Keratinocyte (primary cell): ENCODE measurements at regions not wholly inside any gene's neighbourhood (a gene's known extent, or its start where the extent isn't known, plus 50 kb on each side); places are given as distances from the start of the nearest gene placed in this dataset.
"Not testable (repeated sequence)": the region's sequence is repeated elsewhere in the genome, so short reads cannot be mapped to it uniquely, and the experiment has no call there.

ENCODE experiments used
- DNase-seq: peaks from one replicate; pipeline ENCODE4 v3.0.0-alpha.2; 2011; ENCODE audit warnings: low read depth, missing footprints, low spot score
- FAIRE-seq: peaks from 2 replicates; lab custom pipeline; 2011; peaks lifted over from hg19 to GRCh38; lab: Jason Lieb, UNC
- H2AFZ ChIP-seq: 2 replicates; pipeline ENCODE4 v1.6.0; 2012; ENCODE audit warnings: low read length, control low read depth, inconsistent platforms; ENCODE audit not compliant: control insufficient read depth
- H3K27ac ChIP-seq: 2 replicates; pipeline ENCODE4 v1.5.1; 2011; ENCODE audit warnings: low read length; ENCODE audit not compliant: control insufficient read depth, insufficient read depth
- H3K27me3 ChIP-seq: 3 replicates; pipeline ENCODE4 v1.6.0; 2011; ENCODE audit warnings: low read length; ENCODE audit not compliant: control insufficient read depth, insufficient read depth; ENCODE audit errors: extremely low read depth
- H3K36me3 ChIP-seq, 2 experiments: 2 replicates in 1 of 2; 3 replicates in 1 of 2; pipeline ENCODE4 v1.5.1; 2011; ENCODE audit warnings: low read length in 2 of 2, mild to moderate bottlenecking in 1 of 2; ENCODE audit not compliant: control insufficient read depth in 2 of 2, insufficient read depth in 2 of 2; ENCODE audit errors: extremely low read depth in 1 of 2
- H3K4me1 ChIP-seq: 3 replicates; pipeline ENCODE4 v1.5.1; 2011; ENCODE audit warnings: low read length; ENCODE audit not compliant: control insufficient read depth, insufficient read depth; ENCODE audit errors: extremely low read depth
- H3K4me2 ChIP-seq: 3 replicates; pipeline ENCODE4 v1.6.0; 2011; ENCODE audit warnings: low read depth, low read length; ENCODE audit not compliant: control insufficient read depth, insufficient read depth; ENCODE audit errors: extremely low read depth
- H3K4me3 ChIP-seq, 3 experiments: fragments of 200-600 bp in 1 of 3; sonication (generic) in 1 of 3; 2 replicates in 2 of 3; 3 replicates in 1 of 3; pipeline ENCODE4 v1.5.1; 2011 to 2016; ENCODE audit warnings: low read length in 3 of 3, mild to moderate bottlenecking in 3 of 3, control low read depth in 2 of 3, inconsistent platforms in 1 of 3, low read depth in 1 of 3, mixed read lengths in 1 of 3, mixed run types in 1 of 3, moderate library complexity in 1 of 3; ENCODE audit not compliant: control insufficient read depth in 2 of 3, insufficient read depth in 2 of 3; ENCODE audit errors: extremely low read depth in 1 of 3
- H3K79me2 ChIP-seq: 2 replicates; pipeline ENCODE4 v1.6.0; 2012; ENCODE audit warnings: low read length; ENCODE audit not compliant: control insufficient read depth, insufficient read depth
- H3K9ac ChIP-seq: 3 replicates; pipeline ENCODE4 v1.6.0; 2011; ENCODE audit warnings: low read length; ENCODE audit not compliant: control insufficient read depth, insufficient read depth; ENCODE audit errors: extremely low read depth
- H3K9me1 ChIP-seq: 3 replicates; pipeline ENCODE4 v1.6.0; 2011; ENCODE audit warnings: low read length; ENCODE audit not compliant: control insufficient read depth, insufficient read depth; ENCODE audit errors: extremely low read depth
- H3K9me3 ChIP-seq: 2 replicates; pipeline ENCODE4 v1.5.1; 2012; ENCODE audit warnings: low read depth, low read length; ENCODE audit not compliant: control insufficient read depth
- H4K20me1 ChIP-seq: 3 replicates; pipeline ENCODE4 v1.6.0; 2011; ENCODE audit warnings: low read length; ENCODE audit not compliant: control insufficient read depth, insufficient read depth; ENCODE audit errors: extremely low read depth
- EZH2 ChIP-seq: IDR thresholded peaks from one replicate; pipeline ENCODE4 v1.6.1; 2012; ENCODE audit warnings: inconsistent platforms, mild to moderate bottlenecking, low read length, moderate library complexity
- dilution Hi-C: fragments of 300-500 bp; cut with MboI; formaldehyde crosslinking; loops from one replicate; pipeline ENCODE4 v1.7.0; 2020; ENCODE audit warnings: low sequenced_read_pairs; ENCODE audit not compliant: extremely low pct_ligation_motif_present
- TF ChIP-seq, protein P1 (sequence below), 3 experiments: IDR thresholded peaks in 1 of 3; conservative IDR thresholded peaks in 1 of 3; optimal IDR thresholded peaks in 1 of 3; 2 replicates in 2 of 3; 3 replicates in 1 of 3; pipeline versions ENCODE3 to v1.5.1; 2011; ENCODE audit warnings: low read length in 3 of 3, mild to moderate bottlenecking in 3 of 3, moderate library complexity in 2 of 3, control low read depth in 1 of 3, inconsistent platforms in 1 of 3; ENCODE audit not compliant: insufficient read depth in 2 of 3; ENCODE audit errors: extremely low read depth in 1 of 3

DNA sequence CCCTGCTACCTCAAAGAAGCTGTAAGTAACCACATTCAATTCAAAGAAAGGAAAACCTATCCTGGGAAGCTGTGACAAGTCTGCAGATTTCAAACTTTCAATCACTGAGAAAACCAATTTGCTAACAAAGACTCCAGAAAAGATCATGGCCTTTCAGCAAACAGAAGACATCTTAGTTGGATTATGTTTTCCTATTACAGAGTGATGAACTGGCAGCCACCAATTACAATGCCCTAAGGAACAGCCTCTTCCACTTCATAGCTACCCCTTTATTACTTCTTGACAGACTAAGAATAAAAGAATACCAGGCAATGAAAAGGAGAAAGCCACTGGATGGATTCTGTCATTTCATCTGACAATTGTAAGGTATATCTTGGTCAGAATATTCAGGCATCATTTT, 128.2 kb upstream of the RASEF start:
- dilution Hi-C loops, result no loop called here
- Histone ChIP-seq H3K9ac (no peak overlapping the region), H4K20me1 (no peaks in the 10 kb centered on the region), H3K9me3 (no peaks in the 10 kb centered on the region), H3K9me1 (no peaks in the 10 kb centered on the region), H3K4me1 (no peaks in the 10 kb centered on the region), H2AFZ (no peak overlapping the region), H3K36me3 (no peaks in the 10 kb centered on the region), H3K27me3 (peaks cover 7% of the 10 kb centered on the region), H3K79me2 (no peaks in the 10 kb centered on the region), H3K4me3 (no peak overlapping the region), H3K4me2 (no peak overlapping the region), H3K27ac (no peak overlapping the region)
- FAIRE-seq (no peak), DNase-seq (no peak)
- TF ChIP-seq, protein P1, sequence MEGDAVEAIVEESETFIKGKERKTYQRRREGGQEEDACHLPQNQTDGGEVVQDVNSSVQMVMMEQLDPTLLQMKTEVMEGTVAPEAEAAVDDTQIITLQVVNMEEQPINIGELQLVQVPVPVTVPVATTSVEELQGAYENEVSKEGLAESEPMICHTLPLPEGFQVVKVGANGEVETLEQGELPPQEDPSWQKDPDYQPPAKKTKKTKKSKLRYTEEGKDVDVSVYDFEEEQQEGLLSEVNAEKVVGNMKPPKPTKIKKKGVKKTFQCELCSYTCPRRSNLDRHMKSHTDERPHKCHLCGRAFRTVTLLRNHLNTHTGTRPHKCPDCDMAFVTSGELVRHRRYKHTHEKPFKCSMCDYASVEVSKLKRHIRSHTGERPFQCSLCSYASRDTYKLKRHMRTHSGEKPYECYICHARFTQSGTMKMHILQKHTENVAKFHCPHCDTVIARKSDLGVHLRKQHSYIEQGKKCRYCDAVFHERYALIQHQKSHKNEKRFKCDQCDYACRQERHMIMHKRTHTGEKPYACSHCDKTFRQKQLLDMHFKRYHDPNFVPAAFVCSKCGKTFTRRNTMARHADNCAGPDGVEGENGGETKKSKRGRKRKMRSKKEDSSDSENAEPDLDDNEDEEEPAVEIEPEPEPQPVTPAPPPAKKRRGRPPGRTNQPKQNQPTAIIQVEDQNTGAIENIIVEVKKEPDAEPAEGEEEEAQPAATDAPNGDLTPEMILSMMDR (optimal IDR thresholded peaks at IDR 0.05 in 1 of 3, IDR thresholded peaks at IDR 0.05 in 1 of 3, conservative IDR thresholded peaks at IDR 0.05 in 1 of 3; ENCODE audit: extremely low read depth in 1 of 3, insufficient read depth in 2 of 3, low read length in 3 of 3), result no peak

DNA sequence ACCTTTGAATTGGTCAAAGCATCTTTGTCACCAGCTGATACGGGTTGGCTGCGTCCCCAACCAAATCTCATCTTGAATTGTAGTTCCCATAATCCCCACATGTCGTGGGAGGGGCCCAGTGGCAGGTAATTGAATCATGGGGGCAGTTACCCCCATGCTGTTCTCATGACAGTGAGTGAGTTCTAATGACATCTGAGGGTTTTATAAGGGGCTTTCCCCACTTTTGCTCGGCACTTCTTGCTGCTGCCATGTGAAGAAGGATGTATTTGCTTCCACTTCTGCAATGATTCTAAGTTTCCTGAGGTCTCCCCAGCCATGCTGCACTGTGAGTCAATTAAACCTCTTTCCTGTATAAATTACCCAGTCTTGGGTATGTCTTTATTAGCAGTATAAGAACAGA, 126.1 kb upstream of the RASEF start:
- H3K79me2 ChIP-seq, H3K4me3 ChIP-seq, H3K4me2 ChIP-seq, H3K27me3 ChIP-seq, H3K27ac ChIP-seq, H3K9ac ChIP-seq, H3K9me1 ChIP-seq, H3K4me1 ChIP-seq, H3K9me3 ChIP-seq, H4K20me1 ChIP-seq, H2AFZ ChIP-seq, H3K36me3 ChIP-seq, dilution Hi-C loops, DNase-seq, FAIRE-seq: not testable (repeated sequence)

DNA sequence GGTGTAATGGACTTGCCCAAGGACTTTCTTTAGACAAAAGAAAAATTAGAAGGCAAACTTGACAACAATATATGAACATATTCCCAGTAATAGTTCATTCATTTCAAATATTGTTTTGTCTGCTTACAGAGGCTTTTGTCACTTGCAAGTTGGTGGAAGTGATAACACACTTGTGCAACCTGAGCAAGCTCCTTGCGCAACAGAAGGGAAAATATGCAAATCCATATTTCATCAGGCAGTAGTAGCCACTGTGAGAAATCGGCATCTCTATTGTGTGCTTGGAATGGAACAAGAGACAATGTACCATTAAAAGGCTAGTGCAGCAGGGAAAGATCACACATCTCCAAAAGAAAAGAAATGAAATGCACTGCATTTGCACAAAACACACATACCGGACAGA, 125.3 kb upstream of the RASEF start:
- no peak for FAIRE-seq
- Histone ChIP-seq H3K9me3 (no peaks in the 10 kb centered on the region), H3K79me2 (no peaks in the 10 kb centered on the region), H3K4me3 (no peak overlapping the region), H3K27me3 (peaks cover 7% of the 10 kb centered on the region), H3K9ac (no peak overlapping the region), H3K4me2 (no peak overlapping the region), H3K36me3 (no peaks in the 10 kb centered on the region), H3K4me1 (no peaks in the 10 kb centered on the region), H3K9me1 (no peaks in the 10 kb centered on the region), H2AFZ (no peak overlapping the region), H4K20me1 (no peaks in the 10 kb centered on the region), H3K27ac (no peak overlapping the region)
- DNase-seq, result no peak
- TF ChIP-seq EZH2, result no peak
- TF ChIP-seq, protein P1 (optimal IDR thresholded peaks at IDR 0.05 in 1 of 3, IDR thresholded peaks at IDR 0.05 in 1 of 3, conservative IDR thresholded peaks at IDR 0.05 in 1 of 3; ENCODE audit: extremely low read depth in 1 of 3, insufficient read depth in 2 of 3, low read length in 3 of 3), result no peak
- dilution Hi-C loops, result no loop called here
